PC-3 (cell line): ENCODE measurements at regions not wholly inside any gene's neighbourhood (a gene's known extent, or its start where the extent isn't known, plus 50 kb on each side); places are given as distances from the start of the nearest gene placed in this dataset.

Source experiments
- ATAC-seq: fragments of 200-7000 bp; cut with Tn5 transposase; 2 replicates; pipeline ENCODE4 v1.9.1; 2020; ENCODE audit warnings: mild to moderate bottlenecking, moderate library complexity
- BruUV-seq: library from RNA; stranded (reverse); fragments of 400-500 nt; replicated peaks from 2 replicates; lab custom pipeline; 2021; lab: Mats Ljungman, UMichigan
- CTCF ChIA-PET: fragments of 300-600 bp; sonication (Branson Sonifier 250); formaldehyde crosslinking; loops from one replicate; lab custom pipeline; 2022; ENCODE audit warnings: antibody characterized with exemption; lab: Charles Lee
- POLR2A ChIA-PET: fragments of 300-600 bp; sonication (Branson Sonifier 250); formaldehyde crosslinking; loops from one replicate; lab custom pipeline; 2022; ENCODE audit warnings: antibody characterized with exemption; ENCODE audit not compliant: unreplicated experiment; lab: Charles Lee
- DNase-seq: peaks from one replicate; pipeline ENCODE4 v3.0.0-alpha.2; 2015
- H2AFZ ChIP-seq: fragments of 300-600 bp; sonication (generic); 2 replicates; pipeline ENCODE4 v1.6.0; 2016; ENCODE audit warnings: antibody characterized with exemption, low read length
- H3F3A ChIP-seq: fragments of 300-600 bp; sonication (generic); one replicate; pipeline ENCODE4 v1.6.0; 2017; ENCODE audit warnings: antibody characterized with exemption, low read length, control low read depth, mild to moderate bottlenecking; ENCODE audit not compliant: unreplicated experiment
- H3K27ac ChIP-seq: fragments of 300-600 bp; sonication (generic); 2 replicates; pipeline ENCODE4 v1.5.1; 2016; ENCODE audit warnings: mild to moderate bottlenecking, low read length
- H3K27me3 ChIP-seq: fragments of 300-600 bp; sonication (generic); 2 replicates; pipeline ENCODE4 v1.6.1; 2016; ENCODE audit warnings: low read length, mixed read lengths
- H3K36me3 ChIP-seq: fragments of 300-600 bp; sonication (generic); 2 replicates; pipeline ENCODE4 v1.6.1; 2016; ENCODE audit warnings: low read depth, mixed run types, low read length, mixed read lengths
- H3K4me1 ChIP-seq: fragments of 300-600 bp; sonication (generic); 2 replicates; pipeline ENCODE4 v1.5.1; 2016; ENCODE audit warnings: low read length; ENCODE audit not compliant: insufficient read depth
- H3K4me2 ChIP-seq: fragments of 300-600 bp; sonication (generic); 2 replicates; pipeline ENCODE4 v1.6.0; 2016; ENCODE audit warnings: low read length
- H3K4me3 ChIP-seq: fragments of 300-600 bp; sonication (generic); 2 replicates; pipeline ENCODE4 v1.5.1; 2016; ENCODE audit warnings: mild to moderate bottlenecking, low read length, mixed read lengths
- H3K79me2 ChIP-seq: fragments of 300-600 bp; sonication (generic); 2 replicates; pipeline ENCODE4 v1.6.1; 2017; ENCODE audit warnings: low read length, mixed read lengths
- H3K9ac ChIP-seq: fragments of 300-600 bp; sonication (generic); 2 replicates; pipeline ENCODE4 v1.6.0; 2016; ENCODE audit warnings: mild to moderate bottlenecking, low read length
- H3K9me2 ChIP-seq: fragments of 300-600 bp; sonication (generic); replicated peaks from 2 replicates; pipeline ENCODE4 v1.6.1; 2016; ENCODE audit warnings: mixed run types, low read length, mixed read lengths
- H3K9me3 ChIP-seq: fragments of 300-600 bp; sonication (generic); 2 replicates; pipeline ENCODE4 v1.6.1; 2016; ENCODE audit warnings: low read length, mixed read lengths
- H4K20me1 ChIP-seq: fragments of 300-600 bp; sonication (generic); 2 replicates; pipeline ENCODE4 v1.6.1; 2016; ENCODE audit warnings: low read length, mixed read lengths
- EZH2 ChIP-seq: fragments of 300-600 bp; sonication (generic); IDR thresholded peaks from one replicate; pipeline ENCODE4 v1.6.1; 2017; ENCODE audit warnings: antibody characterized with exemption, mild to moderate bottlenecking, low read length; ENCODE audit not compliant: unreplicated experiment
- EZH2phosphoT487 ChIP-seq: fragments of 300-600 bp; sonication (generic); IDR thresholded peaks from 2 replicates; pipeline ENCODE4 v1.6.1; 2018; ENCODE audit warnings: mild to moderate bottlenecking, antibody characterized with exemption, low read length, borderline replicate concordance
- intact Hi-C: fragments of 100-400 bp; cut with micrococcal nuclease; formaldehyde crosslinking; loops from 2 replicates; pipeline ENCODE4 v1.9.0; 2023
- TF ChIP-seq, protein P1 (sequence below): fragments of 300-600 bp; sonication (generic); conservative IDR thresholded peaks from 2 replicates; pipeline ENCODE4 v1.5.1; 2017; ENCODE audit warnings: antibody characterized with exemption, low read depth, mild to moderate bottlenecking, low read length

GRCh38 chr16:54511222-54511731 is 224.7 kb upstream of the IRX3 start:
- ChIA-PET POLR2A (no interaction called here), CTCF (no interaction called here)
- H3K36me3 ChIP-seq, result no peaks in the 10 kb centered on the region
- TF ChIP-seq EZH2 (no peak), EZH2phosphoT487 (no peak)
- TF ChIP-seq, protein P1, sequence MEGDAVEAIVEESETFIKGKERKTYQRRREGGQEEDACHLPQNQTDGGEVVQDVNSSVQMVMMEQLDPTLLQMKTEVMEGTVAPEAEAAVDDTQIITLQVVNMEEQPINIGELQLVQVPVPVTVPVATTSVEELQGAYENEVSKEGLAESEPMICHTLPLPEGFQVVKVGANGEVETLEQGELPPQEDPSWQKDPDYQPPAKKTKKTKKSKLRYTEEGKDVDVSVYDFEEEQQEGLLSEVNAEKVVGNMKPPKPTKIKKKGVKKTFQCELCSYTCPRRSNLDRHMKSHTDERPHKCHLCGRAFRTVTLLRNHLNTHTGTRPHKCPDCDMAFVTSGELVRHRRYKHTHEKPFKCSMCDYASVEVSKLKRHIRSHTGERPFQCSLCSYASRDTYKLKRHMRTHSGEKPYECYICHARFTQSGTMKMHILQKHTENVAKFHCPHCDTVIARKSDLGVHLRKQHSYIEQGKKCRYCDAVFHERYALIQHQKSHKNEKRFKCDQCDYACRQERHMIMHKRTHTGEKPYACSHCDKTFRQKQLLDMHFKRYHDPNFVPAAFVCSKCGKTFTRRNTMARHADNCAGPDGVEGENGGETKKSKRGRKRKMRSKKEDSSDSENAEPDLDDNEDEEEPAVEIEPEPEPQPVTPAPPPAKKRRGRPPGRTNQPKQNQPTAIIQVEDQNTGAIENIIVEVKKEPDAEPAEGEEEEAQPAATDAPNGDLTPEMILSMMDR, result no peak
- no peaks in the 10 kb centered on the region for H3K9me3 ChIP-seq
- H3K4me2 ChIP-seq, result no peak overlapping the region
- no TSS peak for BruUV-seq
- no peak overlapping the region for H3K9ac ChIP-seq
- H3K4me3 ChIP-seq, result no peak overlapping the region
- no peaks in the 10 kb centered on the region for H3K79me2 ChIP-seq
- no peaks in the 10 kb centered on the region for H4K20me1 ChIP-seq
- no peak overlapping the region for H3K27ac ChIP-seq
- H3K4me1 ChIP-seq, result no peaks in the 10 kb centered on the region
- H3F3A ChIP-seq, result no peaks in the 10 kb centered on the region
- ATAC-seq (no peak), DNase-seq (no peak)
- no peak overlapping the region for H2AFZ ChIP-seq
- intact Hi-C loops, result no loop called here
- H3K9me2 ChIP-seq, result no peaks in the 10 kb centered on the region
- peaks cover 47% of the 10 kb centered on the region for H3K27me3 ChIP-seq

DNA sequence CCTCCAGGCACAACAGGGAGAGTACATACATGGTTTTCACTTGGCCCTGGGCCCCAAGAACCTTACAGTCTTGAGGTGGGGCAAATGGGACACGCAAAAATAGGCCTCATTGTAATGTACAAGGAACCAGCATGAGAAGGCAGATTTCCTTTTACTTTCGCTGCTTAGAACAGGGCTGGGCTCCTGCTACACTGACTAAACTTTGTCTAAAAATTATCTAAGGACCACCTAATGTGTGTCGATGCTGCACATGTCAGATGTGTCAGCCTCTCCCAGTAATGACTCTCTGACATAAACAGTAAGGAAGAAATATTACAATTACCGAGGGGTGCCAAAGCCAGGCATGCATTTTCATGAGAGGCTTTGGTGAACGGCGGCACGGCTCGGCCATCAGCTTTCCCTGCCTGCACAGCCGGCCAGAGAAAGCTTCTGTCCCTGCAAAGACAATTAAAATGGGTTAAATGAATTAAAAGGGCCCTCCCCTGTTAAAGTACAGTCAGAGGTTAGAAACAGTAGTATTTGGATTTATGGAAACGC is 224.2 kb upstream of the IRX3 start:
- TF ChIP-seq, protein P1, result no peak
- TF ChIP-seq EZH2phosphoT487, result no peak
- TF ChIP-seq EZH2, result no peak
- peaks cover 52% of the 10 kb centered on the region for H3K27me3 ChIP-seq

GRCh38 chr16:54509456-54509855 is 222.9 kb upstream of the IRX3 start:
- H3F3A ChIP-seq, result no peaks in the 10 kb centered on the region
- H3K36me3 ChIP-seq, result no peaks in the 10 kb centered on the region
- DNase-seq (no peak), ATAC-seq (no peak)
- H3K27ac ChIP-seq, result no peak overlapping the region
- TF ChIP-seq, protein P1, result no peak
- TF ChIP-seq EZH2phosphoT487 (no peak), EZH2 (no peak)
- H3K4me1 ChIP-seq, result no peaks in the 10 kb centered on the region
- CTCF ChIA-PET, result no interaction called here
- intact Hi-C loops, result no loop called here
- H3K9me2 ChIP-seq, result no peaks in the 10 kb centered on the region
- no peaks in the 10 kb centered on the region for H4K20me1 ChIP-seq
- H3K79me2 ChIP-seq, result no peaks in the 10 kb centered on the region
- no peak overlapping the region for H3K4me3 ChIP-seq
- H3K9me3 ChIP-seq, result no peaks in the 10 kb centered on the region
- no TSS peak for BruUV-seq
- H2AFZ ChIP-seq, result no peak overlapping the region
- H3K4me2 ChIP-seq, result no peak overlapping the region
- peaks cover 52% of the 10 kb centered on the region for H3K27me3 ChIP-seq
- no peak overlapping the region for H3K9ac ChIP-seq
- POLR2A ChIA-PET, result no interaction called here

More for the DNA sequence above, 224.2 kb upstream of the IRX3 start:
- H3K9ac ChIP-seq, result no peak overlapping the region
- no peaks in the 10 kb centered on the region for H3K9me2 ChIP-seq
- no peaks in the 10 kb centered on the region for H4K20me1 ChIP-seq
- H2AFZ ChIP-seq, result no peak overlapping the region
- ATAC-seq (no peak), DNase-seq (no peak)
- no peaks in the 10 kb centered on the region for H3K79me2 ChIP-seq
- intact Hi-C loops, result no loop called here
- H3K36me3 ChIP-seq, result no peaks in the 10 kb centered on the region
- H3K4me2 ChIP-seq, result no peak overlapping the region
- no peak overlapping the region for H3K27ac ChIP-seq
- POLR2A ChIA-PET, result no interaction called here
- H3F3A ChIP-seq, result no peaks in the 10 kb centered on the region
- no peak overlapping the region for H3K4me3 ChIP-seq
- BruUV-seq, result no TSS peak
- CTCF ChIA-PET, result no interaction called here
- no peaks in the 10 kb centered on the region for H3K4me1 ChIP-seq
- no peaks in the 10 kb centered on the region for H3K9me3 ChIP-seq
